Keratinocyte (primary cell): ENCODE measurements at regions not wholly inside any gene's neighbourhood (a gene's known extent, or its start where the extent isn't known, plus 50 kb on each side); places are given as distances from the start of the nearest gene placed in this dataset.

Experiments used
- DNase-seq: peaks from one replicate; pipeline ENCODE4 v3.0.0-alpha.2; 2011; ENCODE audit warnings: low read depth, missing footprints, low spot score
- FAIRE-seq: peaks from 2 replicates; lab custom pipeline; 2011; peaks lifted over from hg19 to GRCh38; lab: Jason Lieb, UNC
- H2AFZ ChIP-seq: 2 replicates; pipeline ENCODE4 v1.6.0; 2012; ENCODE audit warnings: low read length, control low read depth, inconsistent platforms; ENCODE audit not compliant: control insufficient read depth
- H3K27ac ChIP-seq: 2 replicates; pipeline ENCODE4 v1.5.1; 2011; ENCODE audit warnings: low read length; ENCODE audit not compliant: control insufficient read depth, insufficient read depth
- H3K27me3 ChIP-seq: 3 replicates; pipeline ENCODE4 v1.6.0; 2011; ENCODE audit warnings: low read length; ENCODE audit not compliant: control insufficient read depth, insufficient read depth; ENCODE audit errors: extremely low read depth
- H3K36me3 ChIP-seq, 2 experiments: 2 replicates in 1 of 2; 3 replicates in 1 of 2; pipeline ENCODE4 v1.5.1; 2011; ENCODE audit warnings: low read length in 2 of 2, mild to moderate bottlenecking in 1 of 2; ENCODE audit not compliant: control insufficient read depth in 2 of 2, insufficient read depth in 2 of 2; ENCODE audit errors: extremely low read depth in 1 of 2
- H3K4me1 ChIP-seq: 3 replicates; pipeline ENCODE4 v1.5.1; 2011; ENCODE audit warnings: low read length; ENCODE audit not compliant: control insufficient read depth, insufficient read depth; ENCODE audit errors: extremely low read depth
- H3K4me2 ChIP-seq: 3 replicates; pipeline ENCODE4 v1.6.0; 2011; ENCODE audit warnings: low read depth, low read length; ENCODE audit not compliant: control insufficient read depth, insufficient read depth; ENCODE audit errors: extremely low read depth
- H3K4me3 ChIP-seq, 3 experiments: fragments of 200-600 bp in 1 of 3; sonication (generic) in 1 of 3; 2 replicates in 2 of 3; 3 replicates in 1 of 3; pipeline ENCODE4 v1.5.1; 2011 to 2016; ENCODE audit warnings: low read length in 3 of 3, mild to moderate bottlenecking in 3 of 3, control low read depth in 2 of 3, inconsistent platforms in 1 of 3, low read depth in 1 of 3, mixed read lengths in 1 of 3, mixed run types in 1 of 3, moderate library complexity in 1 of 3; ENCODE audit not compliant: control insufficient read depth in 2 of 3, insufficient read depth in 2 of 3; ENCODE audit errors: extremely low read depth in 1 of 3
- H3K79me2 ChIP-seq: 2 replicates; pipeline ENCODE4 v1.6.0; 2012; ENCODE audit warnings: low read length; ENCODE audit not compliant: control insufficient read depth, insufficient read depth
- H3K9ac ChIP-seq: 3 replicates; pipeline ENCODE4 v1.6.0; 2011; ENCODE audit warnings: low read length; ENCODE audit not compliant: control insufficient read depth, insufficient read depth; ENCODE audit errors: extremely low read depth
- H3K9me1 ChIP-seq: 3 replicates; pipeline ENCODE4 v1.6.0; 2011; ENCODE audit warnings: low read length; ENCODE audit not compliant: control insufficient read depth, insufficient read depth; ENCODE audit errors: extremely low read depth
- H3K9me3 ChIP-seq: 2 replicates; pipeline ENCODE4 v1.5.1; 2012; ENCODE audit warnings: low read depth, low read length; ENCODE audit not compliant: control insufficient read depth
- H4K20me1 ChIP-seq: 3 replicates; pipeline ENCODE4 v1.6.0; 2011; ENCODE audit warnings: low read length; ENCODE audit not compliant: control insufficient read depth, insufficient read depth; ENCODE audit errors: extremely low read depth
- CTCF ChIP-seq, 3 experiments: IDR thresholded peaks in 1 of 3; conservative IDR thresholded peaks in 1 of 3; optimal IDR thresholded peaks in 1 of 3; 2 replicates in 2 of 3; 3 replicates in 1 of 3; pipeline versions ENCODE3 to v1.5.1; 2011; ENCODE audit warnings: low read length in 3 of 3, mild to moderate bottlenecking in 3 of 3, moderate library complexity in 2 of 3, control low read depth in 1 of 3, inconsistent platforms in 1 of 3; ENCODE audit not compliant: insufficient read depth in 2 of 3; ENCODE audit errors: extremely low read depth in 1 of 3
- EZH2 ChIP-seq: IDR thresholded peaks from one replicate; pipeline ENCODE4 v1.6.1; 2012; ENCODE audit warnings: inconsistent platforms, mild to moderate bottlenecking, low read length, moderate library complexity
- dilution Hi-C: fragments of 300-500 bp; cut with MboI; formaldehyde crosslinking; loops from one replicate; pipeline ENCODE4 v1.7.0; 2020; ENCODE audit warnings: low sequenced_read_pairs; ENCODE audit not compliant: extremely low pct_ligation_motif_present

GRCh38 chr11:70857894-70858293, 394.5 kb downstream of the SHANK2 start:
- Histone ChIP-seq H3K79me2 (no peaks in the 10 kb centered on the region), H3K9me3 (no peaks in the 10 kb centered on the region), H3K4me1 (no peaks in the 10 kb centered on the region), H3K27me3 (no peaks in the 10 kb centered on the region), H3K27ac (no peak overlapping the region), H3K9me1 (no peaks in the 10 kb centered on the region), H3K36me3 (no peaks in the 10 kb centered on the region), H3K4me3 (no peak overlapping the region), H3K4me2 (no peak overlapping the region), H2AFZ (no peak overlapping the region), H3K9ac (no peak overlapping the region), H4K20me1 (no peaks in the 10 kb centered on the region)
- dilution Hi-C loops = no loop called here
- FAIRE-seq (no peak), DNase-seq (no peak)
- TF ChIP-seq CTCF (optimal IDR thresholded peaks at IDR 0.05 in 1 of 3, IDR thresholded peaks at IDR 0.05 in 1 of 3, conservative IDR thresholded peaks at IDR 0.05 in 1 of 3; ENCODE audit: extremely low read depth in 1 of 3, insufficient read depth in 2 of 3, low read length in 3 of 3) (no peak), EZH2 (no peak)

GRCh38 chr11:70859180-70859579, 393.2 kb downstream of the SHANK2 start:
- H3K9me3 ChIP-seq = no peaks in the 10 kb centered on the region
- FAIRE-seq (no peak), DNase-seq (no peak)
- H3K4me1 ChIP-seq = no peaks in the 10 kb centered on the region
- H2AFZ ChIP-seq = no peak overlapping the region
- H3K4me2 ChIP-seq = no peak overlapping the region
- H3K27ac ChIP-seq = no peak overlapping the region
- no peak overlapping the region for H3K4me3 ChIP-seq
- no peaks in the 10 kb centered on the region for H3K79me2 ChIP-seq
- dilution Hi-C loops = no loop called here
- no peaks in the 10 kb centered on the region for H3K27me3 ChIP-seq
- no peaks in the 10 kb centered on the region for H3K9me1 ChIP-seq
- no peaks in the 10 kb centered on the region for H4K20me1 ChIP-seq
- H3K36me3 ChIP-seq = no peaks in the 10 kb centered on the region
- no peak overlapping the region for H3K9ac ChIP-seq
- TF ChIP-seq CTCF (optimal IDR thresholded peaks at IDR 0.05 in 1 of 3, IDR thresholded peaks at IDR 0.05 in 1 of 3, conservative IDR thresholded peaks at IDR 0.05 in 1 of 3; ENCODE audit: extremely low read depth in 1 of 3, insufficient read depth in 2 of 3, low read length in 3 of 3) (no peak), EZH2 (no peak)
